ENCODE measurements at regions not wholly inside any gene's neighbourhood (a gene's known extent, or its start where the extent isn't known, plus 50 kb on each side); places are given as distances from the start of the nearest gene placed in this dataset.

- TF ChIP-seq CTCF (IDR thresholded peaks at IDR 0.05; ENCODE audit: insufficient read depth, low read depth, low read length) = no peak
- no peak overlapping the region for H3K4me3 ChIP-seq (ENCODE audit: low read depth, low read length)
Observed at GRCh38 chr1:223477456-223477855, 84.2 kb downstream of the CCDC185 start.

GRCh38 chr1:223478606-223479005 is 85.4 kb downstream of the CCDC185 start:
- no peak overlapping the region for H3K4me3 ChIP-seq (ENCODE audit: low read depth, low read length)
- no peak for TF ChIP-seq CTCF (IDR thresholded peaks at IDR 0.05; ENCODE audit: insufficient read depth, low read depth, low read length)
- DNase-seq (ENCODE audit: low read depth) = no peak

More at GRCh38 chr1:223477456-223477855, 84.2 kb downstream of the CCDC185 start:
- no peak for DNase-seq (ENCODE audit: low read depth)

- no peak for DNase-seq (ENCODE audit: low read depth)
- no peak for TF ChIP-seq CTCF (IDR thresholded peaks at IDR 0.05; ENCODE audit: insufficient read depth, low read depth, low read length)
- H3K4me3 ChIP-seq (ENCODE audit: low read depth, low read length) = no peak overlapping the region
Observed at GRCh38 chr1:223479261-223479660, 86.0 kb downstream of the CCDC185 start.

- no peak for DNase-seq (ENCODE audit: low read depth)
Observed at GRCh38 chr1:223479718-223480425, 86.7 kb downstream of the CCDC185 start.

GRCh38 chr1:223482132-223482531 is 88.9 kb downstream of the CCDC185 start:
- TF ChIP-seq CTCF (IDR thresholded peaks at IDR 0.05; ENCODE audit: insufficient read depth, low read depth, low read length) = no peak
- H3K4me3 ChIP-seq (ENCODE audit: low read depth, low read length) = no peak overlapping the region
- no peak for DNase-seq (ENCODE audit: low read depth)

More at GRCh38 chr1:223479718-223480425, 86.7 kb downstream of the CCDC185 start:
- no peak for TF ChIP-seq CTCF (IDR thresholded peaks at IDR 0.05; ENCODE audit: insufficient read depth, low read depth, low read length)
- H3K4me3 ChIP-seq (ENCODE audit: low read depth, low read length) = no peak overlapping the region

GRCh38 chr1:223482766-223483165 is 89.6 kb downstream of the CCDC185 start:
- H3K4me3 ChIP-seq (ENCODE audit: low read depth, low read length) = no peak overlapping the region
- no peak for TF ChIP-seq CTCF (IDR thresholded peaks at IDR 0.05; ENCODE audit: insufficient read depth, low read depth, low read length)
- peak; percentile 6 for DNase-seq (ENCODE audit: low read depth)

GRCh38 chr1:223483511-223483910 is 90.3 kb downstream of the CCDC185 start:
- TF ChIP-seq CTCF (IDR thresholded peaks at IDR 0.05; ENCODE audit: insufficient read depth, low read depth, low read length) = no peak
- DNase-seq (ENCODE audit: low read depth) = no peak
- no peak overlapping the region for H3K4me3 ChIP-seq (ENCODE audit: low read depth, low read length)

Measured in fibroblast of villous mesenchyme (primary cell).